Right lobe of liver (tissue), 6 donors: ENCODE measurements at regions not wholly inside any gene's neighbourhood (a gene's known extent, or its start where the extent isn't known, plus 50 kb on each side); places are given as distances from the start of the nearest gene placed in this dataset.

Experiments used
- ATAC-seq, 4 donors: fragments of 200-7000 bp; cut with Tn5 transposase; one replicate each; pipeline ENCODE4 v1.9.1; 2020; ENCODE audit warnings: mild to moderate bottlenecking in 4 of 4, moderate library complexity in 4 of 4
- DNase-seq, 3 donors: peaks; one replicate each; pipeline ENCODE4 v3.0.0-alpha.2; 2020
- H3K27ac ChIP-seq, 3 donors: fragments of 200-600 bp; one replicate each; pipeline ENCODE4 v1.8.0; 2022
- H3K27me3 ChIP-seq, 2 donors: fragments of 200-600 bp; one replicate each; pipeline ENCODE4 v1.8.0; 2022
- H3K36me3 ChIP-seq, 4 donors: fragments of 200-600 bp; sonication (generic) in 1 of 4; one replicate each; pipeline versions ENCODE4 v1.5.1 to v1.8.0; 2017 to 2022; ENCODE audit warnings: control low read depth in 1 of 4
- H3K4me1 ChIP-seq, 4 donors: fragments of 200-600 bp; sonication (generic) in 1 of 4; one replicate each; pipeline versions ENCODE4 v1.5.1 to v1.8.0; 2017 to 2022; ENCODE audit warnings: control low read depth in 1 of 4
- H3K4me3 ChIP-seq, 3 donors: fragments of 200-600 bp; one replicate each; pipeline ENCODE4 v1.8.0; 2022
- H3K9me3 ChIP-seq, 4 donors: fragments of 200-600 bp; sonication (generic) in 1 of 4; one replicate each; pipeline versions ENCODE4 v1.5.1 to v1.8.0; 2017 to 2022; ENCODE audit warnings: control low read depth in 1 of 4
- POLR2A ChIP-seq: fragments of 450-650 bp; IDR thresholded peaks from one replicate; pipeline ENCODE4 v1.6.1; 2017; ENCODE audit warnings: antibody characterized with exemption, mild to moderate bottlenecking
- WGBS: methylation state at CpG from one replicate; pipeline ENCODE4 v1.1.6; 2018; ENCODE audit warnings: low coverage, low lambda C conversion rate; ENCODE audit not compliant: insufficient coverage; ENCODE audit errors: missing lambda C conversion rate; 5-methylcytosine and 5-hydroxymethylcytosine counted together
- intact Hi-C, 2 donors: fragments of 100-400 bp; cut with DNase I; formaldehyde crosslinking; loops; one replicate each; pipeline versions ENCODE4 v1.11.2 to v1.14.1; 2022
- TF ChIP-seq, protein P1 (sequence below), 4 donors: fragments of 200-600 bp in 3 of 4; fragments of 450-650 bp in 1 of 4; IDR thresholded peaks; one replicate each; pipeline versions ENCODE4 v1.5.1 to v1.8.0; 2016 to 2022; ENCODE audit warnings: antibody characterized with exemption in 4 of 4, mild to moderate bottlenecking in 2 of 4
- donor health status: DM: no; HTN: yes; CAD: no.
- donor health status: DM: no; HTN: no; CAD: no.
- donor health status: DM: no; HTN: no; CAD: no.
- donor health status: DM: no; HTN: yes; CAD: no.
- donor health status: DM: no; HTN: yes; CAD: no.

GRCh38 chr6:127019828-127020227, 98.6 kb upstream of the RSPO3 start:
- no peak for ATAC-seq
- 17% methylated on average over 1 of the region's 1 CpG for WGBS

DNA sequence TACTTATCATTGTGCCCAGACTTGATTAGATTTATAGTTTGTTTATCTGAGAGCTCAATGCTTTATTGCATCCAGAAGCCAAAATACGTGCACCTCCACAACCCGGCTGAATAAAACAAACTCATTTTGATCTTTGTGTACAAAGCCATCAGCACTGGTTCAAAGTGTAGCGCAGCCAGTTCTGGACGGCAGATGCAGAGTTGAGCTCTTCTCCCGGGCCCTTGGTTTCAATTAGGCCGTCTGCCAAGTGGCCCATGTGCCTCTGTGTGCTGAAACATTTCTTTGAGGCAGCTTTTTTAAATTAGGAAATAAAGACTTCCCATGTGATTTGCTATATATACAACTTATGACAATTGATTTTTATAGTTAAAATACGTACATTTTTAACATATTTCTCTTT, 96.2 kb upstream of the RSPO3 start:
- Histone ChIP-seq H3K36me3 (no peaks in the 10 kb centered on the region), H3K4me1 (no peaks in the 10 kb centered on the region), H3K27ac (no peak overlapping the region), H3K27me3 (peaks cover 0 to 9% of the 10 kb centered on the region in 2 donors), H3K4me3 (no peak overlapping the region), H3K9me3 (no peaks in the 10 kb centered on the region)
- 35% methylated on average over 7 of the region's 7 CpGs for WGBS
- no peak for TF ChIP-seq POLR2A
- TF ChIP-seq, protein P1, sequence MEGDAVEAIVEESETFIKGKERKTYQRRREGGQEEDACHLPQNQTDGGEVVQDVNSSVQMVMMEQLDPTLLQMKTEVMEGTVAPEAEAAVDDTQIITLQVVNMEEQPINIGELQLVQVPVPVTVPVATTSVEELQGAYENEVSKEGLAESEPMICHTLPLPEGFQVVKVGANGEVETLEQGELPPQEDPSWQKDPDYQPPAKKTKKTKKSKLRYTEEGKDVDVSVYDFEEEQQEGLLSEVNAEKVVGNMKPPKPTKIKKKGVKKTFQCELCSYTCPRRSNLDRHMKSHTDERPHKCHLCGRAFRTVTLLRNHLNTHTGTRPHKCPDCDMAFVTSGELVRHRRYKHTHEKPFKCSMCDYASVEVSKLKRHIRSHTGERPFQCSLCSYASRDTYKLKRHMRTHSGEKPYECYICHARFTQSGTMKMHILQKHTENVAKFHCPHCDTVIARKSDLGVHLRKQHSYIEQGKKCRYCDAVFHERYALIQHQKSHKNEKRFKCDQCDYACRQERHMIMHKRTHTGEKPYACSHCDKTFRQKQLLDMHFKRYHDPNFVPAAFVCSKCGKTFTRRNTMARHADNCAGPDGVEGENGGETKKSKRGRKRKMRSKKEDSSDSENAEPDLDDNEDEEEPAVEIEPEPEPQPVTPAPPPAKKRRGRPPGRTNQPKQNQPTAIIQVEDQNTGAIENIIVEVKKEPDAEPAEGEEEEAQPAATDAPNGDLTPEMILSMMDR (IDR thresholded peaks at IDR 0.05): no peak
- intact Hi-C loops: no loop called here
- no peak for DNase-seq
- peak in 2 of 4 donors; percentile 45 to 56 for ATAC-seq

More at GRCh38 chr6:127019828-127020227, 98.6 kb upstream of the RSPO3 start:
- no peaks in the 10 kb centered on the region for H3K9me3 ChIP-seq
- no peak overlapping the region for H3K27ac ChIP-seq
- no peak for DNase-seq
- H3K4me3 ChIP-seq: no peak overlapping the region
- peaks cover 0 to 6% of the 10 kb centered on the region in 2 donors for H3K27me3 ChIP-seq
- TF ChIP-seq, protein P1 (IDR thresholded peaks at IDR 0.05): no peak
- no peak for TF ChIP-seq POLR2A
- H3K36me3 ChIP-seq: no peaks in the 10 kb centered on the region
- H3K4me1 ChIP-seq: no peaks in the 10 kb centered on the region
- intact Hi-C loops: no loop called here

GRCh38 chr6:127023001-127023778, 95.3 kb upstream of the RSPO3 start:
- Histone ChIP-seq H3K27ac (no peak overlapping the region), H3K9me3 (no peaks in the 10 kb centered on the region), H3K4me1 (no peaks in the 10 kb centered on the region), H3K27me3 (peaks cover 0 to 9% of the 10 kb centered on the region in 2 donors), H3K4me3 (no peak overlapping the region), H3K36me3 (no peaks in the 10 kb centered on the region)
- ATAC-seq (peak; percentile 56 to 85 (median 79)), DNase-seq (no peak)
- TF ChIP-seq, protein P1 (IDR thresholded peaks at IDR 0.05): no peak
- TF ChIP-seq POLR2A: no peak
- intact Hi-C loops: no loop called here
- 47% methylated on average over 1 of the region's 1 CpG for WGBS

GRCh38 chr6:127026247-127026646, 92.2 kb upstream of the RSPO3 start:
- ATAC-seq (no peak), DNase-seq (no peak)
- no peaks in the 10 kb centered on the region for H3K9me3 ChIP-seq
- no peak overlapping the region for H3K4me3 ChIP-seq
- intact Hi-C loops: no loop called here
- 70% methylated on average over 1 of the region's 1 CpG for WGBS
- H3K36me3 ChIP-seq: no peaks in the 10 kb centered on the region
- H3K4me1 ChIP-seq: no peaks in the 10 kb centered on the region
- no peak overlapping the region for H3K27ac ChIP-seq
- TF ChIP-seq, protein P1 (IDR thresholded peaks at IDR 0.05): no peak
- TF ChIP-seq POLR2A: no peak
- H3K27me3 ChIP-seq: peaks cover 0 to 16% of the 10 kb centered on the region in 2 donors
